K562 (cell line): ENCODE measurements at regions not wholly inside any gene's neighbourhood (a gene's known extent, or its start where the extent isn't known, plus 50 kb on each side); places are given as distances from the start of the nearest gene placed in this dataset.
A peak's percentile ranks its signal among the peaks of the same experiment; 100 is the strongest.

Experiments used
- ATAC-seq: fragments of 200-7000 bp; cut with Tn5 transposase; 3 replicates; pipeline ENCODE4 v1.9.1; 2020; ENCODE audit warnings: moderate library complexity
- BruUV-seq: library from RNA; stranded (reverse); fragments of 400-500 nt; replicated peaks from 2 replicates; lab custom pipeline; 2021; lab: Mats Ljungman, UMichigan
- CTCF ChIA-PET: fragments of 300-600 bp; formaldehyde crosslinking; extraction: SDS; loops from one replicate; lab custom pipeline; 2021; ENCODE audit warnings: low intra/inter-chr PET ratio; lab: Yijun Ruan, JAX
- POLR2A ChIA-PET: fragments of 300-600, 350-650 bp; sonication (Branson Sonifier 250); formaldehyde crosslinking; extraction: SDS; loops from one replicate; lab custom pipeline; 2021; ENCODE audit warnings: antibody characterized with exemption, inconsistent platforms; lab: Yijun Ruan, JAX
- DNase-seq, 4 experiments: peaks; one replicate each; pipeline versions ENCODE4 v3.0.0 to v3.0.0-alpha.2; 2011 to 2018; ENCODE audit warnings: low spot score in 3 of 4, mixed read lengths in 3 of 4; ENCODE audit errors: extremely low read depth in 1 of 4
- FAIRE-seq: peaks from 2 replicates; lab custom pipeline; 2011; peaks lifted over from hg19 to GRCh38; lab: Jason Lieb, UNC
- H2AFZ ChIP-seq: 2 replicates; pipeline ENCODE4 v1.6.0; 2011; ENCODE audit warnings: low read depth, low read length, control low read depth, inconsistent platforms
- H3K27ac ChIP-seq: fragments of 200-600 bp; 3 replicates; pipeline ENCODE4 v1.8.0; 2011; ENCODE audit warnings: low read depth, mild to moderate bottlenecking, control low read depth, inconsistent platforms, low read length, moderate library complexity, mixed read lengths; ENCODE audit errors: extremely low read depth
- H3K27me3 ChIP-seq, 2 experiments: fragments of 300-600 bp in 1 of 2; 2 replicates in 1 of 2; 3 replicates in 1 of 2; pipeline versions ENCODE4 v1.6.0 to v1.8.0; 2011; ENCODE audit warnings: inconsistent platforms in 2 of 2, low read length in 2 of 2, mild to moderate bottlenecking in 1 of 2, mixed read lengths in 1 of 2, moderate library complexity in 1 of 2; ENCODE audit not compliant: control insufficient read depth in 2 of 2, insufficient read depth in 2 of 2
- H3K36me3 ChIP-seq: fragments of 300-600 bp; 3 replicates; pipeline ENCODE4 v1.8.0; 2011; ENCODE audit warnings: mild to moderate bottlenecking, low read length, inconsistent platforms; ENCODE audit not compliant: control insufficient read depth, insufficient read depth
- H3K4me1 ChIP-seq, 2 experiments: fragments of 200-600 bp in 1 of 2; replicated peaks in 1 of 2; 2 replicates in 1 of 2; 3 replicates in 1 of 2; pipeline versions ENCODE4 v1.5.1 to v1.8.0; 2011; ENCODE audit warnings: inconsistent platforms in 2 of 2, low read length in 2 of 2, mild to moderate bottlenecking in 1 of 2, mixed read lengths in 1 of 2, moderate library complexity in 1 of 2; ENCODE audit not compliant: control insufficient read depth in 2 of 2, insufficient read depth in 2 of 2
- H3K4me2 ChIP-seq: 2 replicates; pipeline ENCODE4 v1.6.1; 2011; ENCODE audit warnings: low read length, control low read depth, inconsistent platforms, mixed read lengths; ENCODE audit not compliant: insufficient read depth
- H3K4me3 ChIP-seq: fragments of 200-600 bp; sonication (generic), shearing (Covaris generic); 2 replicates; pipeline ENCODE4 v1.5.1; 2016; ENCODE audit warnings: control low read depth, inconsistent platforms
- H3K79me2 ChIP-seq: fragments of 200-600 bp; 3 replicates; pipeline ENCODE4 v1.8.0; 2011; ENCODE audit warnings: low read length, inconsistent platforms; ENCODE audit not compliant: control insufficient read depth, insufficient read depth
- H3K9ac ChIP-seq, 2 experiments: 2 replicates each; pipeline versions ENCODE4 v1.6.0 to v1.6.1; 2011; ENCODE audit warnings: low read depth in 2 of 2, low read length in 2 of 2, control low read depth in 1 of 2, inconsistent platforms in 1 of 2, mild to moderate bottlenecking in 1 of 2, mixed read lengths in 1 of 2; ENCODE audit not compliant: insufficient read depth in 1 of 2
- H3K9me1 ChIP-seq: one replicate; pipeline ENCODE4 v1.6.0; 2011; ENCODE audit warnings: inconsistent platforms, mild to moderate bottlenecking, low read length, moderate library complexity; ENCODE audit not compliant: control insufficient read depth, insufficient read depth
- H3K9me3 ChIP-seq: replicated peaks from 2 replicates; pipeline ENCODE4 v1.5.1; 2011; ENCODE audit warnings: low read depth, low read length, inconsistent platforms; ENCODE audit not compliant: control insufficient read depth, insufficient read depth
- H4K20me1 ChIP-seq: replicated peaks from 2 replicates; pipeline ENCODE4 v1.6.1; 2011; ENCODE audit warnings: low read length, inconsistent platforms, mixed read lengths; ENCODE audit not compliant: control insufficient read depth, insufficient read depth
- BACH1 ChIP-seq: fragments of 200-800 bp; sonication (Bioruptor generic); IDR thresholded peaks from 2 replicates; pipeline ENCODE4 v1.6.1; 2016; ENCODE audit warnings: missing genetic modification characterization, missing compliant biosample characterization
- CEBPG ChIP-seq, 3 experiments: fragments of 200-800 bp in 1 of 3; sonication (Bioruptor generic) in 1 of 3; sonication (generic) in 1 of 3; formaldehyde crosslinking in 1 of 3; IDR thresholded peaks in 2 of 3; conservative IDR thresholded peaks in 1 of 3; 2 replicates each; pipeline versions ENCODE4 v1.6.1 to v1.8.0; 2016 to 2022; ENCODE audit warnings: missing compliant biosample characterization in 2 of 3, missing genetic modification characterization in 2 of 3, mild to moderate bottlenecking in 1 of 3, missing genetic modification reagents in 1 of 3
- REST ChIP-seq, 2 experiments: fragments of 450-650 bp; formaldehyde crosslinking in 1 of 2; IDR thresholded peaks; 2 replicates each; pipeline versions ENCODE4 v1.4.0 to v1.6.1; 2014 to 2020; ENCODE audit warnings: mild to moderate bottlenecking in 2 of 2, borderline replicate concordance in 1 of 2, low read depth in 1 of 2
- SAP30 ChIP-seq: fragments of 200-600 bp; sonication (generic); IDR thresholded peaks from 2 replicates; pipeline ENCODE4 v1.6.1; 2012; ENCODE audit warnings: borderline replicate concordance, low read depth, mild to moderate bottlenecking, moderate library complexity, low read length, control low read depth, inconsistent platforms; ENCODE audit not compliant: insufficient read depth, poor library complexity, severe bottlenecking
- TCF15 ChIP-seq: fragments of 250-450 bp; sonication (Bioruptor Pico); IDR thresholded peaks from 2 replicates; pipeline ENCODE4 v1.8.0; 2022; ENCODE audit warnings: moderate library complexity, mild to moderate bottlenecking, inconsistent platforms
- YY1 ChIP-seq, 3 experiments: IDR thresholded peaks; 2 replicates each; pipeline ENCODE4 v1.6.1; 2011; ENCODE audit warnings: low read length in 2 of 3, mild to moderate bottlenecking in 2 of 3, moderate library complexity in 2 of 3, borderline replicate concordance in 1 of 3, control low read depth in 1 of 3, low read depth in 1 of 3; ENCODE audit not compliant: insufficient read depth in 3 of 3, insufficient replicate concordance in 2 of 3, control insufficient read depth in 1 of 3, insufficient read length in 1 of 3; ENCODE audit errors: extremely low read depth in 1 of 3
- ZNF444 ChIP-seq: fragments of 250-450 bp; sonication (Bioruptor Pico); IDR thresholded peaks from 2 replicates; pipeline ENCODE4 v1.4.0; 2020; ENCODE audit warnings: mild to moderate bottlenecking, moderate library complexity
- WGBS: fragments of 100-300 bp; shearing (Covaris generic); methylation state at CpG from one replicate; pipeline ENCODE4 v1.1.6; 2016; ENCODE audit warnings: low coverage, mixed read lengths; ENCODE audit not compliant: insufficient coverage; ENCODE audit errors: missing lambda C conversion rate; 5-methylcytosine and 5-hydroxymethylcytosine counted together
- in situ Hi-C: fragments of 300-500 bp; cut with MboI; formaldehyde crosslinking; loops from 4 replicates; pipeline ENCODE4 v1.15.0; 2018; ENCODE audit warnings: inconsistent platforms, mixed read lengths
- intact Hi-C: fragments of 100-400 bp; cut with micrococcal nuclease; formaldehyde crosslinking; loops from 2 replicates; pipeline ENCODE4 v1.14.2; 2022

GRCh38 chr12:102691773-102692555 is 211.6 kb upstream of the IGF1 start:
- in situ Hi-C loops = no loop called here
- no peak for FAIRE-seq
- CTCF ChIA-PET = no interaction called here

More at GRCh38 chr12:102691773-102692555, 211.6 kb upstream of the IGF1 start:
- WGBS = 0% methylated on average over 1 of the region's 1 CpG
- H3K9me3 ChIP-seq = no peaks in the 10 kb centered on the region
- H3K27ac ChIP-seq = no peak overlapping the region
- no peak overlapping the region for H3K9ac ChIP-seq
- BruUV-seq = no TSS peak
- H3K9me1 ChIP-seq = no peaks in the 10 kb centered on the region
- H3K27me3 ChIP-seq = no peaks in the 10 kb centered on the region
- H3K36me3 ChIP-seq = no peaks in the 10 kb centered on the region
- intact Hi-C loops = no loop called here
- H4K20me1 ChIP-seq = no peaks in the 10 kb centered on the region
- H3K4me1 ChIP-seq = no peaks in the 10 kb centered on the region
- DNase-seq = no peak
- no peak for TF ChIP-seq YY1 (IDR thresholded peaks at IDR 0.05; ENCODE audit: borderline replicate concordance in 1 of 3, control insufficient read depth in 1 of 3, extremely low read depth in 1 of 3, insufficient read depth in 3 of 3, insufficient read length in 1 of 3, insufficient replicate concordance in 2 of 3, low read depth in 1 of 3, low read length in 2 of 3)
- no peak for TF ChIP-seq TCF15
- TF ChIP-seq SAP30 = no peak
- no peak for TF ChIP-seq BACH1
- no peak for TF ChIP-seq ZNF444
- no peak for TF ChIP-seq REST (IDR thresholded peaks at IDR 0.05; ENCODE audit: borderline replicate concordance)
- TF ChIP-seq REST (CRISPR knock-in tag; IDR thresholded peaks at IDR 0.05; ENCODE audit: low read depth) = no peak
- TF ChIP-seq CEBPG (CRISPR knock-in tag; IDR thresholded peaks at IDR 0.05) = no peak
- peak in 1 of 2 experiments; percentile 25; a peak in 1 of 4 replicates for TF ChIP-seq CEBPG (tag; conservative IDR thresholded peaks at IDR 0.05 in 1 of 2, IDR thresholded peaks at IDR 0.05 in 1 of 2)
- no peak for ATAC-seq
- H3K4me2 ChIP-seq = no peak overlapping the region
- H3K79me2 ChIP-seq = no peaks in the 10 kb centered on the region
- no peak overlapping the region for H3K4me3 ChIP-seq
- no peak overlapping the region for H2AFZ ChIP-seq
- POLR2A ChIA-PET = no interaction called here
